Skin epidermis (tissue), 12 donors: ENCODE measurements at regions not wholly inside any gene's neighbourhood (a gene's known extent, or its start where the extent isn't known, plus 50 kb on each side); places are given as distances from the start of the nearest gene placed in this dataset.

Experiments
- H3K27ac ChIP-seq, 21 experiments: fragments of 200-600 bp; sonication (generic) in 11 of 21; one replicate each; pipeline ENCODE4 v1.5.0; 2020; ENCODE audit warnings: mild to moderate bottlenecking in 3 of 21, inconsistent platforms in 2 of 21, moderate library complexity in 2 of 21
- H3K4me3 ChIP-seq, 7 experiments: fragments of 200-600 bp; sonication (generic) in 2 of 7; one replicate each; pipeline ENCODE4 v1.5.0; 2020; ENCODE audit warnings: inconsistent platforms in 2 of 7, mild to moderate bottlenecking in 2 of 7, moderate library complexity in 1 of 7

DNA sequence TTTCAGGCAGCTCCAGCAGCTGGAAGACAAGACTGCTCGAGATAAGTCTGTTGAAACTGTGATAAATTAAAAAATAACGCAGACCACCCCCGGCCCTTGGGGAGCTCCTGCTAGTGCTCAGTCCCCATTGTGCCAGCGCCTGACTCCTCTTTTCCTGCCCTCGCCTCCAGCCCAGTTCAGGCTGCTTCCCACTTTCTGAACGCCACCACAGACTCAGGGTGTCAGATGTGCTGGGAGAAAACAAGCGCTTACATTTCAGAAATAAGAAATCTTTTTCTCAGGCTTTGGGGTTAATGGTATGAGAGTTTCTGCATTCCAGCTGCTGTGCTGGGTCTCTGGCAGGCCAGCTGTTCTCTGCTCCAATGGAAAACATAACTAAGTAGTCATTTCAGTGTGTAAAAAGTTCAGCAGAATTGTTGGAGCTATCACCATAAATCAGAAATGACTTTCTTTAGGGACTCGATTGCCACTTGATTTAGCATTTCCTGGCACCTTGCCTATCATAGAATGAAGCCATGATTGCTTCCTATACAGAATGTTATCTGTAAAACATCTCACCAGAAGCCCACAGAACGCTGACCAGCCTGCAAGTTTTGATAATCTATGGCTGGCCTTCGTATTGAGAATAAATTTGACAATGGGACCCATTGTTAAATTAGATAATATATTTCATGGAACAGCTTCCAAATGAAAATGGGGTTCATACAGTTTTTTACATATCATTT, 257.0 kb upstream of the ZNF32 start:
- peak overlapping the region in 5 of 21 experiments; percentile 5 to 66 (median 18) for H3K27ac ChIP-seq

DNA sequence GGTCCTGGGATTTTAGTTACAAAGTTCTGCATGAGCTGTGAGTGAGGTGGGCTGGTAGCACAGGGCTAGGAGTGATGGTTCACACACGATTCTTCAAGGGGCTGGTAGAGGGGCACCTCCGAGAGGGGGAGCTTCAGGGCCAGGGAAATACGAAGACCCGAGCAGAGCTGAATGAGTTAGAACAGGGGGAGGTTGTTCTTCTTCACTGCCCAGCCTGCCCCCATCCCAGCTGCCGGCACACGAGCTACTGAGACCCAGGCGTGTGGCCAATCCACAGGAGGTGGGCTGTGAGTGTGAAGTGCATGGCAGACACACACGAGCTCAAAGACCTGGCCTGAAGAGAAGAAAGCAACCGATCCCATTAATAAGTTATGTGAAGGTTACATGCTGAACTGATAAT, 256.2 kb upstream of the ZNF32 start:
- no peak overlapping the region for H3K27ac ChIP-seq
- H3K4me3 ChIP-seq, result no peak overlapping the region

More for the DNA sequence above, 257.0 kb upstream of the ZNF32 start:
- no peak overlapping the region for H3K4me3 ChIP-seq

DNA sequence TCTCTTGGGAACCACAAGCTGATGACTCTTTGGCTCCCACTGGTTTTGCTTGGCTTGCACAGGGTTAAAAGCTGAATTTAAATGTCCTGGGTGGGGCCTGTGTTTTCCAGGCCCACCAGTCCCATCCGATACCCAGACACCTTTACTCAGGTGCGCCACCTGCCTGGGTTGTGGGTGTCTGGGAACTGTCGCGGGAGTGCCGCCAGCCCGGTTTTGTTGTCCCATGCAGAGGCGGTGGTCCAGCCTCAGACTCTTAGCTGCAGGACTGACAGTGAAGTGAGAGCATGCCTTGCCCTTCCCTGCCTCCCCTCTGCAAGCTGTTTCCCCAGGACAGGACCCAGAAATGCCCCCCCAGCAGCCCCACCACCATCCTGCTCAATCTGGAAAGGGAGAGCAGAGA, 255.6 kb upstream of the ZNF32 start:
- no peak overlapping the region for H3K4me3 ChIP-seq
- H3K27ac ChIP-seq, result no peak overlapping the region

DNA sequence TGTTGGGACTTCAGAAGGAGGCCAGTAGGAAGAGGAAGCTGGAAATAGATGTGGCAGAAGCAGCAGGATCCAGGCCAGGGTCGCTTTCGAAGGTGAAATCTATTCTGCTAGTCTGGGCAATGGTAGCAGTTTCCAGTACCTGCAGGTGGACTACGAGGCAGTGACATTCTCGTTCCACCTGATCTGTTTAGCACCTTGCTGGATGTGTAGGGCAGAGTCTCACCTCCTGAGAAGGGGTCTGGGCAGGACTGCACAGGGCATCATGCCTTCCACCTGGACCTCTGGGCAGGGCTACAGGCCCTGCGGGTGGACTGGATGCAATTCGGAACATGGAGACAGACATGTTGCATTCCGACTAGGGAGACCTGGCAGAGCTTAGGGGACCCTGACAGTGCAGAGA, 254.8 kb upstream of the ZNF32 start:
- Histone ChIP-seq H3K4me3 (no peak overlapping the region), H3K27ac (no peak overlapping the region)

DNA sequence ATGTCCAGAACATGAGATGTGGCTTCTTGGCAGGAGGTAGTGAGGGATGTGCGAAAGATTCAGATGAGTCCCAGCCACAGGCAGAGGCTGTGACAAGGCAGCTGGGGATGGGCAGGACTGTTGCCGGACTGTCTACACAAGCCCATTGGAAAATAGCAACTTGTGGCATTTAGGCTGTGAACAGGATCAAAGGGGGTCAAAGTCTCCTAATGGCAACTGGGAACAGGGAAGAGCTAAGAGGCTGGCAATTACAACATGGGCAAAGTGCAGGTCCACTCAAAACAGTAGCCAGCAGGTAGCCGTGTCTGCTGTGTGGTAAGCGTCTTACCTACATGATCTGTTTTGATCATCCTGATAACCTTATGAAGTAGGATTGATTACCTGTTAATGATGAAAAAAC, 254.2 kb upstream of the ZNF32 start:
- no peak overlapping the region for H3K27ac ChIP-seq
- H3K4me3 ChIP-seq, result no peak overlapping the region

DNA sequence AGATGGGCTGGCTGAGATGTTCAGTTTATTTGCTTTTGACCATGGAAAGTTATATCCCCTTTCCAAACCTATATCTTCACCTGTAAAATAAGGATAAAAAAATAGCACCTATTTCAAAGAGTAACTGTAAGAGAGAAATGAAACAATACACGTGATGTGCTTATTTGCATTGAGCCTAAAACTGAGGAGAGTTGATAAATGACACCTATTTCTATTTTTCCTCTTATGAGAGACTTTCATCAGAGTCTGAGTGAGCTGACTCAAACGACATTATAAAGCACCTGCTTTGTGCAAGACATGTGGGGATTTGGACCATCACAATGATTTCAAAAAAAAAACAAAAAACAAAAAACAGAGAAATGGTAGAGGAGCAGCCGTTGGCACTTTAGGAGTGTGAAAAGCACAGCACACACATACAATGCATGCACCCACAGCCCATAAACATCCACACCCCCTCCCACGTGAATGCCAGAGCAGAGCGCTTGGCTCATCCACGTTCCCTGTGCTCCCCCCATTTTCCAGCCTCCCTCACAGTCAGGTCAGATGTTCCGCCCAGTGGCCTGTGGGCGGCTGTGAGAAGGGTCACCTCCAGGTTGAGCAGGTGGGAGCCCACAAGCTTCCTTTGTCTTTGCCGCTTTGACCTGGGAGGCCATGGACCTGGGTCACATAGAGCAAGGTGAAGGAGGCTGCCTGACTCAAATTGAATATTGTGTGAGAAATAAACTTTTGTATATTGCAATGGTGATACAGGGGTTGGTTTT, 253.2 kb upstream of the ZNF32 start:
- Histone ChIP-seq H3K4me3 (no peak overlapping the region), H3K27ac (no peak overlapping the region)

DNA sequence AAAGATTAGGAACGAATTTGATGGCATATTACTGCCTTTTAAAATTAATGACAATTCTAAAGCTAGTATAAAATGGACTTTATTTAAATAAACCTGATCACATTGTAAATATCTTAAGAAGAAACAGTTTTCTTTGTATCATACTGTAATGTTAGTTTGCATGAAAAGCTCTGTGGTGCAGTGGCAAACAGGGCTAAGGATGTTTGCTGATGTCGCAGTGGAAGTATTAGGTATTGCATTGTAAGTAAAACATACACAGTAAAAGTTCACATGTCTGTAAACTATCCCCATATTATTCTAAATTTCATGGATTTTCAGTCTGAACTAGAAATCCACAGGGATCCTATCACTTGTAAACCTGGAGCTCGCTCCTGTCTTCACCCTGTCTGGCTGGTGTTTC, 252.6 kb upstream of the ZNF32 start:
- Histone ChIP-seq H3K4me3 (no peak overlapping the region), H3K27ac (no peak overlapping the region)

DNA sequence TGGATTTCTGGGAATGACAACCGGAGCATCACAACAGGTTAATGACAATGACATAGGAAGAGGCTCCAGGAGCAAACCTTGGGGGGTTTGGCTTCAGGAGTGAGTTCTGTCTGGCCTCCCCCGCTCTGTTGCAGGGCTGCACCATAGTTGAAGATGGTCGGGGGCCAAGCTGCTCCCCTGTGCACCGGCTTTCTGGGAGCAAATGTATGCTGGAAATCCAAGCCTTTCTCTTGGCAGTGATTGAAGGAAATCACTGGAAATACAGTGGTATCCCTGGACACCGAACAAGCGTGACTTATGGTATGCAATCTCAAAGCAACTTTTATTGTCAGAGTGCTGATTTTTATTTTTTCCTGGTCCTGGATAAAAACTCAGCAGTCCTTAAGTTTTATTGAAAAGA, 251.9 kb upstream of the ZNF32 start:
- Histone ChIP-seq H3K4me3 (no peak overlapping the region), H3K27ac (no peak overlapping the region)

DNA sequence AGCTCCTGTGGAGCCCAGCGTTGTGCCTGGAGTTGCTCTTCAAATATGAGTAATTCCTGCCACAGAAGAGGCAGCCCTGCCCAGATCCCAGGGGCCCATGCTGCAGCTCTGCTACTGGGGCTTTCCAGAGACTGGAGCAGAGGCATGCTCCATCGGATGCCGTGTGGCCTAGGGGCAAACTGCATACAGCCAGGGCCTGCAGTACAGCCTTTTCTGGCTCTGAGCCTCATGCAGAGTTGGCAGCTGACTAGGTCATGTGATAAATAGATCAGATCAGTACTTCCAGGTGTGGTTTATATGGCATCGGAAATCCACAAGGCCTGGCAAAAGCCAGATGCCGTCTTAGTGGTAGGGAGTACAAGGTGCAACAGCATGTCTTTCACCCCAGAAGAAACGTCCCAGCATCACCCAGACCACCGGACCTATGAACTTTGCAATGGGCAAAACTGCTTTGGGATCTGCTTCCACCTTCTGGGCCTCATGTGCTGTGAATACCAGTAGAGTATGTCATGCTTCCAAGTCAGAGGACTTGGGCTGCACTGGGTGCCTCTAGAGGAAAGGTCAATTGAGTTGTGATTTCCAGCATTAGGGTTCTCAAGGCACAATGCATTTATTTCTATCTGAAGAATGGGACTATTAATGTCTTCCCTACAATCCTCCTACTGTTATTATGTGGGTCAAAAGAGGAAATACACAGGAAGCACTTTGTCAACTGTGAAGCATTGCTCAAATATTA, 250.7 kb upstream of the ZNF32 start:
- Histone ChIP-seq H3K4me3 (no peak overlapping the region), H3K27ac (peak overlapping the region in 3 of 21 experiments; percentile 5 to 20 (median 8))

DNA sequence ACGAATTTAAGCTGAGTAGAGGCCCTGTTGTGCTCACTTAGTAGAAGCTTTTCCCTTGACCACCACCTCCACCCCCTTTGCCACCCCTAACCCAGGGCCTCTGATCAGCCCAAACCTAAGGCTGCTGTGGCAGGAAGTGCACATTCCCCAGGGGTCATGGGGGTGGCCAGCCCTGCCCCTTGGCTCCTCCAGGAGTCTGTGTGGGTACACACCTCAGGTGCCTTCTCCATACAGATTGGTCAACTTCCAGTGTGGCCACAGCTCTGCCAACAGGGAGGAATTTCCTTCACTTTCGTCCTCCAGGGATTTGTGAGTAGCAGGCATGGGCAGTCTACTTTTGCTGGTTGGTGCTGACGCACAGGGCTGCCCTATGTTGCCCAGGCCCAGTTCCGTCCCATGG, 249.9 kb upstream of the ZNF32 start:
- Histone ChIP-seq H3K27ac (peak overlapping the region in 2 of 21 experiments; percentile 8 to 20), H3K4me3 (no peak overlapping the region)

DNA sequence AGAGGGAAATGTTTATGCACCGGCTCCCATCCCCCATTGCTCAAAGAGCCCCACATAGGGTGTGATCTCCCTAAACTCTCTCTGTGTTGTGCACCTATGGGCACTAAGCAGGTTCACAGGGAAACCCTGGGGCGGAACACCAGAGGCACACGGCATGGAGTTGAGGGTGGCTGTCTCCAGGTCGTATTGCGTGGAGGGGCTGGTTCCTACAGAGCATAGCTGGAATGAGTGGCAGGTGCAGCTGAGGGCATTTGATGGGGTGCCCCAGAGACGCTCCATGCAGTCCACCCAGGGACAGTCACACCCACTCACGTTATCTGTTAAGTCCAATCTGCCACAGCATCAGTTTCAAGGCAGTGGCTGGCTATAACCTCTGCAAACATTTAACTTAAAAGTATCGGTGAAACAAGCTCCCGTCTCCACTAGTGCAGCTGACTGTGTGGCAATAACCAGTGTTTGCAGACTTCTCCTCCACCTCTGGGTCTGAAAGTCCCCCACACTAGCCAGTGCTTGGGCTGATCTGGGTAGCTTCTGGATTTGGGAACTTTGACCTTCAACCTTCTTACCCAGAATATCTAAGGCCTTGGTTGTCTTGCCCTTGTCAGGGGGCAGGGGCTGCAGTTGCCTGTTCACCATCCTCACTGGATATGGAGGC, 249.2 kb upstream of the ZNF32 start:
- Histone ChIP-seq H3K4me3 (no peak overlapping the region), H3K27ac (no peak overlapping the region)

DNA sequence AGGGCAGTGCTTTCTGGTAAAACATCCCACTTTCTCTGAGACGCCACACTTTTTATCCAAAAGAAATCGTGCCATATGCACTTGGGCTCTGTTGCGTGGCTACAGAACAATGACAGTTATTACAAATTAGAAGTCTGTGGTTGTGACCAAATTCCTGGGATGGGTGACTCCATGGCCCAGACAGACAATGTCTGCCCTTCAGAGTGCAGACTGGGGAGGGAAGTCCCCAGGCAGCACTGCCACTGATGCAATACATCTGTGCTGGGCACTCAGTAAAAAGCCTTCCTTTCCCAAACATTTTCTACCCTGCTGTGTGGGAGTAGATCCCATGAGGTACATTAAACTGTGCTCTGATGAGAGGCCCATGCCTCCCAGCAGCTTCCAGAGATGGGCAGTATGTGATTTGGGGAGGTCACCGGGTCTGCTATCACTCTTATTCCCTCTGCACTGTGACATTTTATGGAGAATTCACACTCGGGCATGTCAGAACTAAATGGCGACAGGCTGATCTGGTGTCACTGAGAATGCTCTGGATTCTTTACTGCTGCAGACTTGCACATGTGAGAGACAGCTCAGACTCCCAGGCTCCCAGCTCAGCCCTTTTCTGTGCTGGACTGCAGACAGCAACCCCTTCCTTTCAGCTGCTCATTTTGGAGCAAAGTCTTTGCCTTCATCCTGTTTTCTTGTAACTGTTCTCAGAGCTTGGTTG, 243.5 kb upstream of the ZNF32 start:
- peak overlapping the region in 1 of 21 experiments; percentile 24 for H3K27ac ChIP-seq

DNA sequence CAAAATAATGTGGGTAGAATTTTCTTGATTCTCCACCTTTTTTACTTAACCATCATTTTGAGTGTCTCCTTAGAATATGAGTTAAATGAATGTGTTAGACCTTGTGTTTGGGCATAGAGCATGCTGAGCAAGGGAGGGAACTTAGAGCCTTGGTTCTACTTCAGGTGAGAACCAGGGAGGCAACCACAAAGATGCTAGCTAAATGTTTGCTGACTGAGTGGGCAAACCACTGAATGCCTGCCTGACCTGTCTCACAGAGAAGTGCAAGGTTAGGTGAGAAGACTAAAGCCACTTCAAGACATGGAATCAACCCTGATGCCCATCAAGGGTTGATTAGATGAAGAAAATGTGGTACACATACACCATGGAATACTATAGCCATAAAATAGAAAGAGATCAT, 242.6 kb upstream of the ZNF32 start:
- H3K4me3 ChIP-seq, result no peak overlapping the region
- no peak overlapping the region for H3K27ac ChIP-seq

More for the DNA sequence above, 243.5 kb upstream of the ZNF32 start:
- no peak overlapping the region for H3K4me3 ChIP-seq

DNA sequence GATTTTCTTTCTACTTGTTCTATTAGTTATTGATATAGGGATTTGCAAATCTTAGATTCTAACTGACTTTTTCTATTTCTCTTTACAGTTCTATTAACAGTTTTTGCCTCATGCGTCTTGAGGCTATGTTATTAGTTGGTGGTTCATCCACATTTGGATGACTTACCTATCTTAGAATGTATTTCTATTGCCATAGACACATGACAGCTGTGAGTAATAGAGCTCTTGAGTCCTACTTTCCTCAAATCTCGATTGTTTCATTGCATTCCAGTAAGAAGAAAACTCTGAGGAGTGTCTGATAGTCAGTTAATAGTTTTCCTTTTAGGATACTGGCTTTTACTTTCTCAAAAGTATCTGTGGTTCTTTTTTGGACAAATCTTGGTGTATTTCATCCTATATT, 241.4 kb upstream of the ZNF32 start:
- H3K4me3 ChIP-seq, result no peak overlapping the region
- peak overlapping the region in 1 of 21 experiments; percentile 36 for H3K27ac ChIP-seq

DNA sequence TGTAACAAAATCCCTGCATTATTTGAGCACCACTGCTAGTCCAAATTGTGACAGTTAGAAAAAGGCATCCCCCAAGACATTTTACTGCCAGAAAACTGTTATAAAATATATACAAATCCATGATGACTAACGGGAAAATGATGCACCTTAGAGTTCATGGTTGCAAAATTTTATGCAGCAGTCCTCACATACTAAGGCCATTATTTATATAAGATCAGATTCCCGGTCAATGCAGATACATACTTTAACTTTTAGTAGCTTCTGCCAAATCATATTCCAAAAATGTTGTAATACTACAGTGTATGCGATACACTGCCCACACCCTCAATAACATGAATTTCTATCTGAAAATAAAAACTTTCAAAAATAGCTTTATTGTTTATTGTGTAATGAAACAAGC, 239.9 kb upstream of the ZNF32 start:
- H3K27ac ChIP-seq, result no peak overlapping the region

DNA sequence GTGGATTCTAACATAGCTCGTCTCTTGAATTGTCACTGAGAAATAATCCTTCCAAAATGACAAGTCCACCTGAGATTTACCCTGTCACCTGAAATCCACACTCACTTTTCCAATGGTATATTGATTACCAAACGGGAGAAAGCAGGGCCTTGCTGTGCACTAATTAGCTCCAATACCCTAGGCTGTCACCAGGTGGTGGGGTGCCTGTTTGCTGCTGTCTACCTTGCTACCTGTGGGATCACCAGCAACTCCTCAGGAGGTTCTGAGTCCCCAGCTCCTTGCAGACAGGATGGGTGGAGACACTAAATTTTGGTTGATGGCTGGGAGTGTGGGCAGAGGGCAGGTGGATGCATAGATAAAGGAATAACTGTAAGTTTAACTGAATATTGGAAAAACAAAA, 237.2 kb upstream of the ZNF32 start:
- no peak overlapping the region for H3K4me3 ChIP-seq
- H3K27ac ChIP-seq, result no peak overlapping the region

More for the DNA sequence above, 239.9 kb upstream of the ZNF32 start:
- no peak overlapping the region for H3K4me3 ChIP-seq

DNA sequence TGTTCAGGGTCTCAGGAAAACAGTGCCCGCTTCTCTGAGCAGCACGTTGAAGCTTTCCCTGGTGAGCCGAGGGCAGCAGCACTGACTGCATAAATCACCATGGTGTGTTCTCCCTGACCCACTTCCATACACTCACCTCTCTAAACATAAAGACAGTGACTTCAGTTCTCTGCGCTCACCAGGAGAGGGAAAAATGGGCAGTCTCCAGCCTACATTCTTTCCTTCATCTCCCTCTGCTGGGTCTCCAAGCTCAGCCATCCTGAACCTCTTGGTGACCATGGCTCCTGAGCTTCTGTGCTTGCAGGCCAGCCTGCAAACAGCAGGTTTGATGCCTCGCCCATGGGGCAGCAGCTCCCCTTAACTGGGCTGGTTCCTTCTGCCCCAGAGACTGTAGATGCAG, 236.6 kb upstream of the ZNF32 start:
- H3K4me3 ChIP-seq, result no peak overlapping the region
- H3K27ac ChIP-seq, result no peak overlapping the region

DNA sequence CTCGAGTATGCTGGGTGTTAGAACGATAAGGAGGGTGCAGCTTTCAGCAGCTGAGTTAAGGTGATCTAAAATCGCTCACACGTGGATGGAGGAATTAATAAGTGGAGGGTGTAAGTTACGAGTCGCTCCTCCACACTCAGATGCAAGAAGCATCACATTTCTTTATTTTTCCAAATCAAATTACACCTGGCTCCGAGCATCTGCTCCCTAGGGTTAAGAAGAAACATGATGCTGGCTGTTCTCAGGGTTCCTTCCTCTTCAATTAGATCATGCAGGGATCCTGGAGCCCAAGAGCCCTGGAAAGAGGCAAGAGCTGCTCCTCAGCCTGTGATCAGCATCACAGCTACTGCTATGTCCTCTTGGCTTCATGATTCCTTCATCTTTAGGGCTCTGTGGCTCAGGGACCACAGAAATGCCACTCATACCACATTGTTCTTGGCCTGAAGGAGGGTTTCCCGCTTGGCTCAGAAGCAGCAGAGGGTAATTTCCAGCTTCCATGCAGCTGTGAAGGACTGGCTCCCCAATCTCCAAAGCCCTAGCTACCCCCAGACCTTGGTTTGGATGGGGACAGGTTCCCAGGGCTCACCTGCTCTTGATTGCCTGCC, 235.9 kb upstream of the ZNF32 start:
- no peak overlapping the region for H3K27ac ChIP-seq
- H3K4me3 ChIP-seq, result no peak overlapping the region

DNA sequence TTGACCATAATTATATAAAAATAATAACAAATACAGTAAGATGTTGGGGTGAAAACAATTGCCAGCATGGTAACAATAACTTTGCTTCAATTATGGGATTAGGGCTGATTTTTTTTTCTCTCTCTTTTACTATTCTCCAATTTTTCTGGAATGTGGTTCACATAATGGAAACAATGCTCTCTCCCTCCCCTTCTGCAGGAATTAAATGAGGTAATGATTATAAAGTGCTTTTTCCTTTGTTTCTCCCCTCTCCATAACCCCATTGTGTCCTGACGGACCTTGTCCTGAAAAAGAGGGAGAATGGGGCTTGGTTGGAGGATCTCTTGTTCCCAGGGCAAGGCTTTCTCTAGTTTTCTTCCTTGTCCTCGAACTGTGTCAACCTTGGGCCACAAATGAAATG, 234.0 kb upstream of the ZNF32 start:
- Histone ChIP-seq H3K4me3 (no peak overlapping the region), H3K27ac (no peak overlapping the region)
